Ishikawa (cell line): ENCODE measurements at regions not wholly inside any gene's neighbourhood (a gene's known extent, or its start where the extent isn't known, plus 50 kb on each side); places are given as distances from the start of the nearest gene placed in this dataset.

Experiments used
- CEBPB ChIP-seq: IDR thresholded peaks from 2 replicates; pipeline ENCODE4 v1.6.1; 2012
- CREB1 ChIP-seq: IDR thresholded peaks from 2 replicates; pipeline ENCODE4 v1.6.1; 2012; ENCODE audit warnings: low read depth
- EGR1 ChIP-seq: IDR thresholded peaks from 2 replicates; pipeline ENCODE4 v1.6.1; 2012
- EP300 ChIP-seq: IDR thresholded peaks from 2 replicates; pipeline ENCODE4 v1.6.1; 2012; ENCODE audit warnings: borderline replicate concordance
- FOXM1 ChIP-seq: IDR thresholded peaks from 2 replicates; pipeline ENCODE4 v1.6.1; 2012; ENCODE audit warnings: low read depth, borderline replicate concordance
- NFIC ChIP-seq: IDR thresholded peaks from 2 replicates; pipeline ENCODE4 v1.6.1; 2012
- RAD21 ChIP-seq: IDR thresholded peaks from 2 replicates; pipeline ENCODE4 v1.6.1; 2012; ENCODE audit warnings: low read depth
- TAF1 ChIP-seq: IDR thresholded peaks from 2 replicates; pipeline ENCODE4 v1.6.1; 2012; ENCODE audit warnings: low read depth, mild to moderate bottlenecking
- TCF12 ChIP-seq: IDR thresholded peaks from 2 replicates; pipeline ENCODE4 v1.6.1; 2012; ENCODE audit warnings: low read depth
- TEAD4 ChIP-seq: IDR thresholded peaks from 2 replicates; pipeline ENCODE4 v1.6.1; 2012
- YY1 ChIP-seq: IDR thresholded peaks from 2 replicates; pipeline ENCODE4 v1.6.1; 2012; ENCODE audit warnings: low read depth
- ZBTB7A ChIP-seq: IDR thresholded peaks from 2 replicates; pipeline ENCODE4 v1.6.1; 2012; ENCODE audit warnings: low read depth
- TF ChIP-seq, protein P1 (sequence below): IDR thresholded peaks from 2 replicates; pipeline ENCODE4 v1.6.1; 2012
- TF ChIP-seq, protein P2 (sequence below): IDR thresholded peaks from 2 replicates; pipeline ENCODE4 v1.6.1; 2012
- TF ChIP-seq, protein P3 (sequence below): IDR thresholded peaks from 2 replicates; pipeline ENCODE4 v1.6.1; 2012; ENCODE audit warnings: low read depth, mild to moderate bottlenecking

DNA sequence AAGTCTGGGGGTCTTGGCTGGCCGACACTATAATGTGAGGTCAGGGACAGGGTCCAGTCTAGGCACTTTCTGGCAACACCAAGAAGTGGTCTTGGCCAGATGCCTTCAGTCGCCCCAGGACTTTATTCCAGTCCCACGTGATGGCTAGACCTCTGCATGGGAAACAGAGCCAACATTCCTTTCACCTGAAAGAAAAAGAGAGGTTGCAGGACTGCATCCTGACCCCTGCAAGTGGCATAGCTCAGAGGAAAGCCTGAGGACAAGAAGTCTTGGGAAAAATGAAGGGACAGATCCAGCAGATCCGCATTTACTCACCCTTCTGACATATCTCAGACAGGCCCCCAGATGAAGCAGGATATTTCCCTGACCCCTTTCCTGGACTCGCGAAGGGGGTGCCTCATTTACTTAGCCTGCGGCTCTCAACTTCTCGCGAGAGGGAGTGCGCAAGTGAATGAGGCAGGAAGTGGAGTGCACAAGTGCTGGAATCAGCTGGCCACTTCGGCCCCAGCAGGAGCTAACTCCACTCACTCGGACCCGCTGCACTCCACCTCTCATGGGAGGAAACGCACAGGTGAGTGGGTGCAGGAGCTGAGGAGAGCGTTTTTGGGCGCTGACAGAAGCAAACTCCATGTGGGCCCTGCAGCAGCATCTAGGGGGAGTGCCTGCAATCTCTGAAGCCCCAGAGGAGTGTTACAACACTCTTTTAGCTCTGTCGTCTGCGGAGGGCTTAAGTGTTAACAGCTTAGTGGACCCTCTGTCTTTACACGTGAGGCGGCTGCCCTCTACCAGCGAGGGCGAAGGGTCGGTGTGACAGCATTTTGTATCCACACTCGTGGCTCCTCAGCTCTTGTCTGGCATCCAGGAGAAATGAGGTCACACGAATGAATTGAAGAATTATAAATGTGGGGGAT is 916.2 kb upstream of the GHITM start:
- TF ChIP-seq, protein P1, sequence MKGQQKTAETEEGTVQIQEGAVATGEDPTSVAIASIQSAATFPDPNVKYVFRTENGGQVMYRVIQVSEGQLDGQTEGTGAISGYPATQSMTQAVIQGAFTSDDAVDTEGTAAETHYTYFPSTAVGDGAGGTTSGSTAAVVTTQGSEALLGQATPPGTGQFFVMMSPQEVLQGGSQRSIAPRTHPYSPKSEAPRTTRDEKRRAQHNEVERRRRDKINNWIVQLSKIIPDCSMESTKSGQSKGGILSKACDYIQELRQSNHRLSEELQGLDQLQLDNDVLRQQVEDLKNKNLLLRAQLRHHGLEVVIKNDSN = no peak
- TF ChIP-seq YY1 (no peak), TCF12 (no peak), NFIC (no peak), CEBPB (no peak), CREB1 (no peak), TAF1 (no peak), ZBTB7A (no peak), EGR1 (no peak), RAD21 (no peak), FOXM1 (no peak), EP300 (no peak), TEAD4 (no peak)
- TF ChIP-seq, protein P2, sequence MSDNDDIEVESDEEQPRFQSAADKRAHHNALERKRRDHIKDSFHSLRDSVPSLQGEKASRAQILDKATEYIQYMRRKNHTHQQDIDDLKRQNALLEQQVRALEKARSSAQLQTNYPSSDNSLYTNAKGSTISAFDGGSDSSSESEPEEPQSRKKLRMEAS = no peak
- TF ChIP-seq, protein P3, sequence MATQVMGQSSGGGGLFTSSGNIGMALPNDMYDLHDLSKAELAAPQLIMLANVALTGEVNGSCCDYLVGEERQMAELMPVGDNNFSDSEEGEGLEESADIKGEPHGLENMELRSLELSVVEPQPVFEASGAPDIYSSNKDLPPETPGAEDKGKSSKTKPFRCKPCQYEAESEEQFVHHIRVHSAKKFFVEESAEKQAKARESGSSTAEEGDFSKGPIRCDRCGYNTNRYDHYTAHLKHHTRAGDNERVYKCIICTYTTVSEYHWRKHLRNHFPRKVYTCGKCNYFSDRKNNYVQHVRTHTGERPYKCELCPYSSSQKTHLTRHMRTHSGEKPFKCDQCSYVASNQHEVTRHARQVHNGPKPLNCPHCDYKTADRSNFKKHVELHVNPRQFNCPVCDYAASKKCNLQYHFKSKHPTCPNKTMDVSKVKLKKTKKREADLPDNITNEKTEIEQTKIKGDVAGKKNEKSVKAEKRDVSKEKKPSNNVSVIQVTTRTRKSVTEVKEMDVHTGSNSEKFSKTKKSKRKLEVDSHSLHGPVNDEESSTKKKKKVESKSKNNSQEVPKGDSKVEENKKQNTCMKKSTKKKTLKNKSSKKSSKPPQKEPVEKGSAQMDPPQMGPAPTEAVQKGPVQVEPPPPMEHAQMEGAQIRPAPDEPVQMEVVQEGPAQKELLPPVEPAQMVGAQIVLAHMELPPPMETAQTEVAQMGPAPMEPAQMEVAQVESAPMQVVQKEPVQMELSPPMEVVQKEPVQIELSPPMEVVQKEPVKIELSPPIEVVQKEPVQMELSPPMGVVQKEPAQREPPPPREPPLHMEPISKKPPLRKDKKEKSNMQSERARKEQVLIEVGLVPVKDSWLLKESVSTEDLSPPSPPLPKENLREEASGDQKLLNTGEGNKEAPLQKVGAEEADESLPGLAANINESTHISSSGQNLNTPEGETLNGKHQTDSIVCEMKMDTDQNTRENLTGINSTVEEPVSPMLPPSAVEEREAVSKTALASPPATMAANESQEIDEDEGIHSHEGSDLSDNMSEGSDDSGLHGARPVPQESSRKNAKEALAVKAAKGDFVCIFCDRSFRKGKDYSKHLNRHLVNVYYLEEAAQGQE = no peak

DNA sequence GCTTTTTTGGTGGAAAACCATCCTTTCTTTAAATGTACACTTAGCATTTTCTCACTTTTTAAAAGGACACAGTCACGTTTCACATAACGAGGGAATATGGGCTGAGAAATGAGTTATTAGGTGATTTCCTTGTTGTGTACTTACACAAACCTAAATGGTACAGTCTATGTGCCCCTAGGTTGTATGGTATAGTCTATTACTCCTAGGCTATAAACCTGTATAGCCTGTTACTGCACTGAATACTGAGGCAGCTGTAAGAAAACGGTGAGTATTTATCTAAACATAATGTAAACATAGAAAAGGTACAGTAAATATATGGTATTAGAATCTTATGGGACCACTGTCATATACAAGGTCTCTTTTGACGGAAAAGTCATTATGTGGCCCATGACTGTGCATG is 913.5 kb upstream of the GHITM start:
- TF ChIP-seq, protein P1 = no peak
- TF ChIP-seq CEBPB (no peak), TEAD4 (no peak), CREB1 (no peak), YY1 (no peak), TAF1 (no peak), FOXM1 (no peak)
- TF ChIP-seq, protein P3 = no peak
- TF ChIP-seq, protein P2 = no peak

DNA sequence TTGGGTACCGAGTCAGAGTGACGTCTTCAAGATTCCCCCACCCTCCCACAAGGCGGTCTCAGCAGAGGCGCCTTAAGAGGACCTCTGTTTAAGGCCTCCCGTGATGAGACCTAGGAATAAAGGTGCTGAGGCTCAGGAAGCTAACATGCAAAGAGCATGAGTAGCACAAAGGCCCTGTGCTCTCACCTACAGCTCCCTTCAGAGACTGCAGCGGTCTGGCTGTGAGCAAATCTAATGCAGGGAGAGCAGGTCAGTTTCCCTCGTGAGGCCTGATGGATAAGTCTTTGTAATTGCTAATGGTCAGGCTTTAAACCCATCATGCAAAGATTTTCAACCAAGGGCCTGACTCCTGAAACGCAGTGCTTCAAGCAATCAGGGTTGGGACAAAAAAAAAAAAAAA is 909.3 kb upstream of the GHITM start:
- TF ChIP-seq NFIC (no peak), RAD21 (no peak), YY1 (no peak), TAF1 (no peak), TCF12 (no peak), EP300 (no peak), CREB1 (no peak), EGR1 (no peak)
- TF ChIP-seq, protein P1 = no peak
- TF ChIP-seq, protein P2 = no peak

DNA sequence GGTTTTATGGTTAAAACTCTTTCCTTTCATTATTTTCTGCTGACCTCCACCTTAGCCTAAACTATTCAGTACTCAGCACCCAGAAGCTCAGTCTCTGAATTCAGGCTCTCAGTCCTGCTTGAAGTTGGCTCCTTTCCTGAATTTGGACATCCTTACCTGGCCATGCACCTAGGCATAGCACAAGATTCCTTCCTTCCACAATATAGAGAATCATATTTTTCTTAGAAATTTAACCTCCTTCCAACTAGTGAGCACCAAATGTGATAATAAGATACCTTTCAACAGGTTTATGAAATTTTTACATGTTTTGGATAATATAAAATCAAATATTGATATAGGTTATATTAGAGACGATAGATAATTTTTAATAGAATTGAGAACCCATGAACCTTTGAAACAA is 905.6 kb upstream of the GHITM start:
- TF ChIP-seq CEBPB (no peak), TAF1 (no peak), TEAD4 (no peak), EP300 (no peak), ZBTB7A (no peak), YY1 (no peak), NFIC (no peak), EGR1 (no peak), FOXM1 (no peak), CREB1 (no peak)
- TF ChIP-seq, protein P2 = no peak
- TF ChIP-seq, protein P1 = no peak
